ENCODE measurements at regions not wholly inside any gene's neighbourhood (a gene's known extent, or its start where the extent isn't known, plus 50 kb on each side); places are given as distances from the start of the nearest gene placed in this dataset.
"Not testable (repeated sequence)": the region's sequence is repeated elsewhere in the genome, so short reads cannot be mapped to it uniquely, and the experiment has no call there.

DNA sequence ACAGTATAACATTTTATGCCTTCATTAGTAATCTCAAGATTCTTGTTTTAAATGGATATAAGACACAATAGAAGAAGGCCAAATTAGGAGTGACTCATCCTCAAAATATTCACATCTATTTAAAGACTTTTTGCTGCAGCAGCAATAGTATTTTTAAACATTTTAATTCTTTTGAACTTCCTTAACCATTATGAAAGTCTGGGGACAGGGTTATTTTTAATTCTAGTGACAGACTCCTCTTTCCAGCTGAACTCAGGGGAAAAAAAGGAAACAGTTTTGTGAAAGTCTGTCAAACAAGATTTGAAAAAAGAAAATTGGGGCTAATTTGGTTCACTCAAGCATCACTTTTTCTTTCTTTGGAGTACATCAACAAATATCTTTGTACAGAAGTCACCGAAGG lies 541.8 kb downstream of the NUP35 start:
- no peak for DNase-seq

DNA sequence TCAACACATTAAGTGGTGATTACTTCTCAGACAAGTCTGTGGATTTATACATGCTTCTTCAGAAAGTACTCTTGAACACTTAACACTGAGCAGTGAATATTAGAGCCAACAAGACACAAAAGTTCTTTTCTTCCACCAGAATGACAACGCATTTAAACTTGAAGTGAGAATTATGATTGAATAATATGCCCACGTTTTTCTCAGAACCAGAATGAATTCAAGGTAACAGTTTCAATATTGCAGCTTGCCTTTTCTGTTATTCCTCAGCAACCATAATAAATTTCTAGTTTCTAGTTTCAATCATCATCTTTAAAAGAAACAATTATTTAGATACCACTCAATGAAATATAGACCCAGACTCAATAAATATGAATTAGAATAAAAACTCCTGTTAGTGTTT lies 547.0 kb downstream of the NUP35 start:
- no peak for DNase-seq

DNA sequence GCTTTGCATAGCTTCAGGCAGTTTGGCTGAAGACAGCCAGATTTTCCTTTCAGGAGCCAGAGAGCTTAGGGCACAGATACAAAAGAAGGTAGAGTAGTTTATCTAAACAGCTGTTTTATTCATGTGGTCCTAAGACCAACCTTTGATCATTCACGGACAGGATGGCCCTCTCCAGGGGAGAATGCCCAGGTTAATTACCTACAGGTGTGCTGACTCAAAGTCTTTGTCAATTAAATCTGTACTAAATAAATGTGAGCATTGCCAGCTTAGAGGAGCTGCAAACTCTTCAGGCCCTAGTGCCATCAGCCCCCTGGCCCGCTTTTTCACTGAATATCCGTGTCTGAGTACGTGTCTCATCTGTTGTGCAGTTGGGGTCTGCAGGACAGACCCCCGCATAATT lies 554.7 kb downstream of the NUP35 start:
- no peak for DNase-seq

DNA sequence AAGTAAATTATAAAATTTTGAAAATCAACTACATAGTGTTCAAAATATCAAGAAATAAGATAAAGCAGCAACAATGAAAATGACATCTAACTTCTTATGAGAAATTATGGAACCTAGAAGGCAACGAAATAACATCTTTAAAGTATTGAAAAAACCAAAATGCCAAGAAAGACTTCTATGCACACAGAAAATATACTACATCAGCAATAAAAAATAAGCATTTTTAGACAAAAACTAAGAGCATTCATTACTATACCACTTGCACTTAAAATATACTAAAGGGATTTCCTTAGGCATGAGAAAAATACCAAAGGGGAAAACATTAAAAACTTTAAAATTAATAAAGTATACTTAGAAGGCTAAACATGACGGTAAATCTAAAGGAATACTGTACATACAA lies 556.3 kb downstream of the NUP35 start:
- no peak for DNase-seq

DNA sequence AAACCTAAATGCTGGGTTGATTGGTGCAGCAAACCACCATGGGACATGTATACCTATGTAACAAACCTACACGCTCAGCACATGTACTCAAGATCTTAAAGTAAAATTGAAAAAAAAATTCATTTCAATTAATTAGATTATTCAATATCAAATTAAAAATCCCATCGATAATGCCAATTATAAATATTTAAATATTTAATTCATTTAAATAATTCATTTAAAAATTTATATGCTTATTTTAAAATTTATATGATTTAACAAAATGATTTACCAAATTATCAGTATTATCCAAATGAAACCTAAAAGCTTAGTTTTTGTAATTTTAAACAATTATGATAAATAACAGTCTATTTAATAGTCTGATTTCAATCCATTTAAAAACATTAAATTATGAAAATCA lies 560.4 kb downstream of the NUP35 start:
- no peak for DNase-seq

DNA sequence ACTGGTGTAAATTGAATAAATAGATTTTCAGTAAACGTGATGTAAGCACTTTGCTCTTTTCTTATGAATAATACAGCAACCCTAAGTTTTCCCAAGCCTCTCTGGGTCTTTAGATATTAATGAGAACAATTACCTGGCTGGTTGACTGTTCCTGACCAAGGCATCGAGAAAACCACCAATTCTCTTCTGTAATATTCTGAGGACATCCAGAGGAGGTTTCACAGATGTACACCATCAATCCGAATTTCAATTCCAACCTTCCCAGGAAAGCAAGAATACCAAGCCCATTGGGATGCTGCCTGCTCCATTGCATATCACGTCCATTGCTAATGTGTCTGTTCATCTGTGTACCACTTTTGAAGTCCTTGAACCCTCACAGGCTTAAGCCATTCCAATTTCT lies 571.8 kb downstream of the NUP35 start:
- no peak for DNase-seq

DNA sequence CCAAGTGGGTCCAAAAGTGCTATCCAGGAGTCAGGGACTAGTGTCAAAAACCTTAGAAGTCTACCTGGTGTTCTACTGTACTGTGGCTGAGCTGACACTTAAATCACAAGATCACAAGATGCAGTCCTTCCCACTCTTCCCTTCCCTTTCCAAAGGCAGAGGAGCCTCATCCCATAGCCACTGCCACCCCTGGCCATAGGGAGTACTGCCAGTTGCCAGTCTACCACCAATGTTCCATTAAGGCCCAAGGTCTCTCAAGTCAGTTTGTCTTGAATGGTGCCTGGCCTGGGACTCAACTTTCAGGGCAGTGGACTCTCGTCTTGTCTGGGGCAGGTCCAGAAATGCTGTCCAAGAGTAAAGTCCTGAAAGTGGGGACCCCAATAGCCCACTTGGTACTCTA lies 585.6 kb downstream of the NUP35 start:
- no peak for DNase-seq

DNA sequence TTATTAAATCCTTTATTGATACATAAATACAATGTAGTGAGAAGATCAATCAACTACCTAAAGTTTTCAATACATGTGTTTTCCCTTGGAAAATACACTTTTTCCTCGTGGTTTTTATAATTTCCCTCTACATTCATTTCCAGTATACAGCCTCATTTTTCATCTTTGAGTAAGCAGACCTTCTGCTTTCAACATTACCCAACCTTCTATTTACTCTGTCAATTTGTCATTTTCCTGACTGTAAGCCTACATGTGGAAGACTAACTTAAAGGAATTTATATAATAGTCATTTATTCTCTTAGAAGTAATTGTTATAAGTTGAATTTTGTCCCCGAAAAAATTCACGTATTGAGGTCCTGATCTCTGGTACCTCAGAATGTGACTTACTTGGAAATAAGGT lies 594.0 kb downstream of the NUP35 start:
- DNase-seq, result no peak

DNA sequence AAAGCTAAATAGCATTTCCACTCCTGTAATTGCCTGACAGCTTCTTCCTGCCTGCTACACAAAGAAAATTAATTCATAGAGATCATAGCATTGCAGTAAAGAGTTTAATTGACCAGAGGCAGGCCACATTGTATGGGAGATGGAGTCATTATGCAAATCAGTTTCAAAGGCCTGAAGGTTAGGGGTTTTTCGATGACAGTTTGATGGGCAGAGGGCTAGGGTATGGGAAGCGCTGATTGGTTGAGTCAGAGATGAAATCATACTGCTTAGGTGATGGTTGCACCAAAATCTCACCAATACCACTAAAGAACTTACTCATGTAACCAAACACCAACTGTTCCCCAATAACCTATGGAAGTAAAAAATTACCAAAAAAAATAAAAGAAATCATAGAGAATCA lies 599.0 kb downstream of the NUP35 start:
- no peak for DNase-seq

DNA sequence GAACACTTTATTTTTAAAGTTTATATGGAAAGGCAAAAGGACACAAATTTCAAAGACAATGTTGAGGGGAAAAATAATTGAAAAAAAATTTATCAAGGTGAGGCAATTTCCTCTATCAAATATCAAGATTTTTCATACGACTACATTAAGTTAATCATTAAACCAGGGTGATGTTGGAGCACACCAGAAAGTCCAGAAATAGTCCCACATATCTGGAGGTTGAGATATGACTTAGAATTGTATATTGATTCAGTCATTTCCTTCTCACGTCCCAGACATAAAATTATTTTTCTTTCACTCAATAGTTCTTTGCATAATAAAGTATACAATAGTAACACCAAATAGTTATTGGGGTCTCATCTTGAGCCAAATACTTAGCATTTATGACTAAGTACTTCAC lies 605.1 kb downstream of the NUP35 start:
- DNase-seq, result no peak

DNA sequence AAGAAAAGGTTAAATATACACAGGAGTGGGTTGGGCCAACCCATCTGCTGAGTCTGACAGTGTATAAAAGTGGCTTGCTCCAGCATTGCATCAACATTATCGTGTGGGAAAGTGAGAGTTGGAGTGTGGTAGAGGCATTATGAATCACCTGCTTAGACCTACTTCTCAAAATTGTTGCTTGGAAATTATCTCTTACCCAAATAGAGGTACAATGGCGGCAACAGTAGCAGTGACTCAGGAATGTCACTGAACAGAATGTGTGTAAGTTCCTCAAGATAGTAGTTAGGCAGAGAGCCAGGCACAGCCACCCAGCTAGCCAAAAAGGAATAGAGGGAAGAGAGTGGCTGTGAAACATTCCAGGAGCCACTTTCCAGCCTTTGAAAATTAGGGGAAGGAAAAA lies 616.0 kb downstream of the NUP35 start:
- DNase-seq, result peak; percentile 93

DNA sequence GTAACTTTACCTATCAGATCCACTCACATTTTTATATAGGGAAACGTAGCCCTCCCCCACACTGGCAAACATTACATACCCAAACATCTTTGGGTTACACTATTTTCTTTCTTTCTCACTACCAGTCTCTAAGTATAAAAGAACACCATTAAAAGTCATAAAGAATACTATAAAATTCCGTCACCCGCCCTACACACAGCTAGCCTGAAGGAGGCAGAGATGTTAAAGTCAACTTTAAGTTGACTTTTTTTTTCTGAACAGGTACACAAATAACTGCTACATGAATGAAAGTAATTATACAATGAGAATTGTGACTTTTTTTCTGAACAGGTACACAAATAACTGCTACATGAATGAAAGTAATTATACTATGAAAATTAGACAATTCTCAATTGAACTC lies 628.3 kb downstream of the NUP35 start:
- no peak for DNase-seq

DNA sequence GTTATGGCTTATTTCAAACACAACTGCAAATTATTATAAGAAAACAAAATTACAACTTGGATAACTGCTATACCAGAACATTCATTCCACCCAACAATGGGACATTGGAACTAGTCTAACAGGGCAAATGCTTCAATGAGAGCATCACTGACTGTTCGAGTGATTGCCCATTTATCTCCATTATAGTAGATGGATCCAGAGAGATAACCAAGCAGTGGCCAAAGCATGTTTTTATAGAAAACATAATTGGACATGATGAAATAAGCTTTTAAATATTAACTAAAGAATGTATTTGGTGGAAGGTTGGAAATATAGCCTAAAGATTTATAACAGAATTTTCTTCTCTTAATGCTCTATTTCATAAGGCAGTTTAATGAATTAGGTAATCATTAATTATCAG lies 634.8 kb downstream of the NUP35 start:
- no peak for DNase-seq

DNA sequence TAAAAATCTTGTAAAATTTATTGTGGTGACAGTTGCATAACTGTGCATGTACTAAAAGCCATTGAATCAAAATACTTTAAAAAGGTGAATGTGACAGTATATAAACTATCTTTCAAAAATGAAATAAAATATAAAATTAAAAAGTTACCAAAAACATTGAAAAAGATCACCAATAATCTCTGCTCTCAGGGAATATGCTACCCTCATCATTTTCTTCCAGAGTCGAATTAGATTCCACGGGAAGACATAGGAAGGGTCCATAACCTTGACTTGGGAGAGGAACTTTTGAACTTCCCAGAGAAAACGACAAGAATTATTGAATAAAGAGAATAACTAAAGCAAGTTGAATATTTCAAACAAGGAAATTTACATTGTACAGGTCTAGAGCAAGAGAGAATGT lies 649.5 kb downstream of the NUP35 start:
- no peak for DNase-seq

DNA sequence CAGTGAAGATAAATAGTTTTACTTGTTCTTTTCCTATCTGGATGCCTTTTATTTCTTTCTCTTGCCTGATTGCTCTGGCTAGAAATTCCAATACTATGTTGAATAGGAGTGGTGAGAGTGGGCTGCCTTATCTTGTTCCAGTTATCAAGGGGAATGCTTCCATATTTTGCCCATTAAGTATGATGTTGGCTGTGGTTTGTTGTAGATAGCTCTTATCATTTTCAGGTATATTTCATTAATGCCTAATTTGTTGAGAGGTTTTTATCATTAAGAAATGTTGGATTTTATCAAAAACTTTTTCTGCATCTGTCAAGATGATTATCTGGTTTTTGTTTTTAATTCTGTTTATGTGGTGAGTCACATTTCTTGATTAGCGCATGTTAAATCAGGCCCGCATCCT lies 655.8 kb downstream of the NUP35 start:
- no peak for DNase-seq

DNA sequence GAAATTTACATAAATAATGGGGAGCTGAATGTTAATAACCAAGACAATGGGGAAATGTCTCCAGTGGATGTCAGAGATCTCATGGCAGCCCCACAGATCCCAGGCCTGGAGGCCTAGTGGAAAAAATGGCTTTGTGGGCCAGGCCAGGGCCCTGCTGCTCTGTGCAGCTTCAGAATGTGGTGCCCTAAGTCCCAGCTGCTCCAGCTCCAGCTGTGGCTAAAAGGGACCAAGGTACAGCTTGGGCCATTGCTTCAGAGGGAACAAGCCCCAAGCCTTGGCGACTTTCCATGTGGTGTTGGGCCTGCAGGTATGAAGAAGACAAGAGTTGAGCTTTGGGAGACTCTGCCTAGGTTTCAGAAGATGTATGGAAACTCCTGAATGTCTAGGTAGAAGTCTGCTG lies 658.2 kb downstream of the NUP35 start:
- DNase-seq, result no peak

DNA sequence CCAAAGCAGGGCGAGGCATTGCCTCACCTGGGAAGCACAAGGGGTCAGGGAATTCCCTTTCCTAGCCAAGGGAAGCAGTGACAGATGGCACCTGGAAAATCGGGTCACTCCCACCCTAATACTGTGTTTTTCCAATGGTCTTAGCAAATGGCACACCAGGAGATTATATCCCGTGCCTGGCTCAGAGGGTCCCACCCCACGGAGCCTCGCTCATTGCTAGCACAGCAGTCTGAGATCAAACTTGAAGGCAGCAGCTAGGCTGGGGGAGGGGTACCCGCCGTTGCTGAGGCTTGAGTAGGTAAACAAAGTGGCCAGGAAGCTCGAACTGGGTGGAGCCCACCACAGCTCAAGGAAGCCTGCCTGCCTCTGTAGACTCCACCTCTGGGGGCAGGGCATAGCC lies 664.6 kb downstream of the NUP35 start:
- not testable (repeated sequence) for DNase-seq

DNA sequence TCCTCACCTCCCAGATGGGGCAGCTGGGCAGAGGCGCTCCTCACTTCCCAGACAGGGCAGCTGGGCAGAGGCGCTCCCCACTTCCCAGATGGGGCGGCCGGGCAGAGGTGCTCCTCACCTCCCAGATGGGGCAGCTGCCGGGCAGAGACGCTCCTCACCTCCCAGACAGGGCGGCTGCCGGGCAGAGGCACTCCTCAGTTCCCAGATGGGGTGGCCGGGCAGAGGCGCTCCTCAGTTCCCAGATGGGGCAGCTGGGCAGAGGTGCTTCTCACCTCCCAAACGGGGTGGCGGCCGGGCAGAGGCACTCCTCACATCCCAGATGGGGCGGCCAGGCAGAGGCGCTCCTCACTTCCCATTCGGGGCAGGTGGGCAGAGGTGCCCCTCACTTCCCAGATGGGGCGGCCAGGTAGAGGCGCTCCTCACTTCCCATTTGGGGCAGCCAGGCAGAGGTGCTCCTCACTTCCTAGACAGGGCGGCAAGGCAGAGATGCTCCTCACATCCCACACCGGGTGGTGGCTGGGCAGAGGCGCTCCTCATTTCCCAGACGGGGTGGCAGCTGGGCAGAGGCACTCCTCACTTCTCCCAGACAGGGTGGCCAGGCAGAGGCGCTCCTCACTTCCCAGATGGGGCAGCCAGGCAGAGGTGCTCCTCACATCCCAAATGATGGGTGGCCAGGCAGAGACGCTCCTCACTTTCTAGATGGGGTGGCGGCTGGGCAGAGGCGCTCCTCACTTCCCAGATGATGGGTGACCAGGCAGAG lies 668.1 kb downstream of the NUP35 start:
- not testable (repeated sequence) for DNase-seq

DNA sequence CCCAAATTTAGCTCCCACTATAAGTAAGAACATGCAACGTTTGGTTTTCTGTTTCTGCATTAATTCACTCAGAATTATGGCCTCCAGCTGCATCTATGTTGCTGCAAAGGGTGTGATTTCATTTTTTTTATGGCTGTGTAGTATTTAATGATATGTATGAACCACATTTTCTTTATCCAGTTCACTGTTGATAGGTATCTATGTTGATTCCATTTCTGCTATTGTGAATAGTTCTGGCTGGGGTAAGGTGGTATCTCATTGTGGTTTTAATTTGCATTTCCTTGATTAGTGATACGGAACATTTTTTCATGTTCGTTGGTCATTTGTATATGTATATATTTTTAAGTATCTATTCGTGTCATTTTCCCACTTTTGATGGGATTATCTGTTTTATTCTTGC lies 674.3 kb downstream of the NUP35 start:
- DNase-seq, result no peak

DNA sequence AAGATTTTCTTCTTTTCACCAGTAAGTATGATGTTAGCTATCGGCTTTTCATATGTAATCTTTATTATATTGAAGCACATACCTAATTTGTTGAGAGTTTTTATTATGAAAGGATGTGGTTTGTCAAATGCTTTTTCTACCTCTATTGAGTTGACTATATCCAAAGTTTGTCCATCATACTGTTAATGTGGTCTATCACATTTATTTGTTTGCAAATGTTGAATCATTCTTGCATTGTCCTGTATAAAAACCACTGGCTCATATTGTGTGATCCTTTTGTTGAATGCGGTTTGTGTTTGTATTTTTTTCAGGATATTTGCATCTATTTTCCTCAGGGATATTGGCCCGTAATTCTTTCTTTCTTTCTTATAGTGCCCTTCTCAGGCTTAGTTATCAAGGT lies 675.5 kb downstream of the NUP35 start:
- no peak for DNase-seq

DNA sequence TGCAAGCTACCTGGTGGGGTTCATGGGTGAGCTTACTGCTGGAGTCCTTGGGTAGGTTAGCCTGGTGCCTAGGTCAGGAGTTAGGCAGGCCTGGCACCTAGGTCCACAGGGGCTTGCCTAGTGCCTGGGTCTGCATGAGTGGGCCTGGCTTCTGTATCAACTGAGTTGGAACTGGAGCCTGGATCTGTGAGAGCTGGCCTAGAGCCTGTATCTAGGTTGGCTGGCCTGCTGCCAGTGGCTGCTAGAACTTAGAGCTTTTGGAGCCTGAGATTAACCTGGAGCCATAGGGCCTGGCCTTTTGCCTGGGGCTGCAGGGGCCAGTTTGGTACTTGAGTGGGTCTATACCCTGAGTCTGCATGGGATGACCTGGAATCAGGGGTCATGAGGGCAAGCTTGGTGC lies 679.4 kb downstream of the NUP35 start:
- no peak for DNase-seq

DNA sequence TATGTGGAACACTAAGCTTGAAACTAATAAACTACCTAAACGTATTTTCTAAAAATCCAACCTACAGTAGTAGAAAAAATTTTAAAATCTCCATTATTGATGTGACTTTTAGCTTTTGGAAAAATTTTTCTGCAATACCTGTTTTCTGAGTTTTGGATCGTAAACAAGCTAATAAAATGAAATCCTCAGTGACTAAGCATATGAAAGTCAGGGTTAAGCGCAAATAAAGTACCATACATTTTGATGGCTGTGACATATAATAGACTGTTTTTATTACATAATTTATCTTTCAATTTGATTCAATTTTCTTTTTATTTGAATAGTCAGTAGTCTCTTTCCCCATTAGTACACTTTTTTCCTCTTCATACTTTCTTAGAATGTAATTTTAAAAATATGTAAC lies 683.6 kb downstream of the NUP35 start:
- DNase-seq, result no peak

DNA sequence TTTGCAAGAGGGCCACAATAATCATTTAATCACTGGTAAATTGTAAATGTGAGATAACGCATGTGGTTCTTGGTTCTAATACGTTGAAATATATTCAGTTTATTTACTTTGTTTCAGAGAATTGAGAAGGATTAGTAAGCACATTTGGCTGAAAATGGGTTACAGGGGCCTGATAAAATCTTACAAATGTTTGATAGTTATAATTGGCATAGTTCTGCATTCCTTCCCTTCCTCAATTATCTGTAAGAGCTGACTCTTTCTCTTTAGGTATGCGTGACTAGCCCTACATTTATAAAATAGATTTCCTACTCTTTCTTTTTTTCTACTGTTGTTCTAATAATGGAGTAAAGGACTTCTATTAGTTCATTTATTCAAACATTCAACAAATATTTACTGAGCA lies 685.2 kb downstream of the NUP35 start:
- DNase-seq, result no peak

DNA sequence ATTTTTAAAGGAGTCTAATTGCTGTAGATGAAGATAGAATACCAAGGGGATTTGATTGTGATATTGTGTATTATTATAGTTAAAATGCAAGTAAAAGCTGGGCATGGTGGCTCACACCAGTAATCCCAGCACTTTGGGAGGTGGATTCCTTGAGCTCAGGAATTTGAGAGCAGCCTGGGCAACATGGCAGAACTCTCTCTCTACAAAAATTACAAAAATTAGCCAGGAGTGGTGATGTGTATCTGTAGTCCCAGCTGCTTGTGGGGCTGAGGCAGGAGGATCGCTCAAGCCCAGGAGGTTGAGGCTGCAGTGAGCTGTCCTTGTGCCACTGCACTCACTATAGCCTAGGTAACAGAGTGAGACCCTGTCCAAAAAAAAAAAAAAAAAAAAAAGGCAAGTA lies 687.0 kb downstream of the NUP35 start:
- no peak for DNase-seq

DNA sequence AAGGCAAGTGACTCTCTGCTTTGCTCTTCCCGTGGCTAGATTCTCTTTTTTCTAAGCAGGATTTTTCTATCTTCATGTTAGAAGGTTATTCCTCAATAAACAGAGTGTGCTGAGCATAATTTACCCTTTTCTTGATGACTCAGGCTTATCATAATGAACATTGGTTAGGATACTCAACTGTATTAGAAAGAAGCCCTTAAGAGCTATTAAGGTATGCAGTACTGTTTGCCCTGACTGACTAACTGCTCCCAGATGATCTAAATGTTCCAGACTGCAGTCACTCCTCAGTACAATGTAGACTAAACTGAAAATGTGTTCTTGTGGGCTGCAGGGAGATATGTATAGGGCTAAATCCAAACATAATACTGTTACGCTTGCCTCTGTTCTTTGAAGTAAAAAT lies 687.8 kb downstream of the NUP35 start:
- DNase-seq, result no peak

DNA sequence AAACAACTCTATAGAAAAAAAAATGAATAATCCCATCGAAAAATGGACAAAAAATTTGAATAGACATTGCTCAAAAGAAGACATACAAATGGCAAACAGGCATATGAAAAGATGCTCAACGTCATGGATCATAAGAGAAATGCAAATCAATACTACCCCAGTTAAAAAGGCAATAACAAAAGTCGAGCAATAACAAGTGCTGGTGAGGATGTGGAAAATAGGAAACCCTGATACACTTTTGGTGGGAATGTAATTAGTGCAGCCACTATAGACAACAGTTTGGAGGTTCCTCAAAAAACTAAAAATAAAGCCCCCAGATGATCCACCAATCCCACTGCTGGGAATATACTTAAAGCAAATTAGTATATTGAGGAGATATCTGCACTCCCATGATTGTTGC lies 701.5 kb downstream of the NUP35 start:
- no peak for DNase-seq

Data from OCI-M1 (cell line).